ENCODE measurements at regions not wholly inside any gene's neighbourhood (a gene's known extent, or its start where the extent isn't known, plus 50 kb on each side); places are given as distances from the start of the nearest gene placed in this dataset.

- FAIRE-seq (no peak), DNase-seq (ENCODE audit: low read depth, low spot score) (no peak)
- no peak overlapping the region for H3K9ac ChIP-seq (replicated peaks; ENCODE audit: extremely low read depth, insufficient read depth, low read length)
- H3K4me2 ChIP-seq (ENCODE audit: insufficient read depth, low read length): no peak overlapping the region
- POLR2A ChIA-PET: no interaction called here
- H3K9me1 ChIP-seq (replicated peaks; ENCODE audit: control insufficient read depth, extremely low read depth, insufficient read depth, low read length): no peaks in the 10 kb centered on the region
- H3K27ac ChIP-seq (ENCODE audit: insufficient read depth, low read depth, low read length): no peak overlapping the region
- H2AFZ ChIP-seq (ENCODE audit: low read depth, low read length): no peak overlapping the region
- no peaks in the 10 kb centered on the region for H3K36me3 ChIP-seq (ENCODE audit: control insufficient read depth in 2 of 2, extremely low read depth in 1 of 2, insufficient read depth in 2 of 2, low read length in 2 of 2)
- CTCF ChIA-PET: no interaction called here
- H4K20me1 ChIP-seq (replicated peaks; ENCODE audit: control insufficient read depth, extremely low read depth, insufficient read depth, low read length): no peaks in the 10 kb centered on the region
- H3K4me3 ChIP-seq (replicated peaks in 1 of 3; ENCODE audit: insufficient read depth in 1 of 3, low read depth in 1 of 3, low read length in 3 of 3): no peak overlapping the region
- H3K79me2 ChIP-seq (ENCODE audit: control insufficient read depth, insufficient read depth, low read length): no peaks in the 10 kb centered on the region
- H3K9me3 ChIP-seq (replicated peaks; ENCODE audit: control insufficient read depth, insufficient read depth, low read length): no peaks in the 10 kb centered on the region
- TF ChIP-seq GATA2 (IDR thresholded peaks at IDR 0.05; ENCODE audit: insufficient read depth, insufficient read length, low read depth, low read length) (no peak), JUN (IDR thresholded peaks at IDR 0.05; ENCODE audit: borderline replicate concordance, insufficient read depth, insufficient read length, low read depth) (no peak), CTCF (IDR thresholded peaks at IDR 0.05; ENCODE audit: extremely low read depth in 1 of 2, insufficient read depth in 1 of 2, low read depth in 1 of 2, low read length in 2 of 2) (no peak), MAX (IDR thresholded peaks at IDR 0.05; ENCODE audit: insufficient read depth, insufficient read length) (no peak), POLR2A (IDR thresholded peaks at IDR 0.05; ENCODE audit: low read depth, low read length) (no peak), FOS (IDR thresholded peaks at IDR 0.05; ENCODE audit: borderline replicate concordance, insufficient read depth, low read length) (no peak), MYC (IDR thresholded peaks at IDR 0.05; ENCODE audit: low read depth, low read length) (no peak), POLR2AphosphoS5 (IDR thresholded peaks at IDR 0.05; ENCODE audit: insufficient read depth, low read depth, low read length) (no peak), EZH2 (IDR thresholded peaks at IDR 0.05; ENCODE audit: borderline replicate concordance, low read depth, low read length, severe bottlenecking) (no peak)
- dilution Hi-C loops (cut with MboI; ENCODE audit: extremely low pct_ligation_motif_present, low sequenced_read_pairs): no loop called here
- intact Hi-C loops (cut with micrococcal nuclease): no loop called here
- H3K27me3 ChIP-seq (ENCODE audit: control insufficient read depth in 2 of 2, insufficient read depth in 2 of 2, low read length in 2 of 2): no peaks in the 10 kb centered on the region
- BruUV-seq (replicated peaks): no TSS peak
- H3K4me1 ChIP-seq (ENCODE audit: control insufficient read depth, extremely low read depth, insufficient read depth, low read length): no peaks in the 10 kb centered on the region
Measured at GRCh38 chr14:56975521-56975920, 165.2 kb upstream of the OTX2 start.
